WI38 (cell line): ENCODE measurements at regions not wholly inside any gene's neighbourhood (a gene's known extent, or its start where the extent isn't known, plus 50 kb on each side); places are given as distances from the start of the nearest gene placed in this dataset.

ENCODE experiments used
- H3K4me3 ChIP-seq: 2 replicates; pipeline ENCODE4 v1.5.1; 2011; ENCODE audit warnings: low read depth, mild to moderate bottlenecking, control low read depth, low read length
- CTCF ChIP-seq: IDR thresholded peaks from 2 replicates; pipeline ENCODE4 v1.5.1; 2012; ENCODE audit warnings: low read depth, mild to moderate bottlenecking, control low read depth, low read length

DNA sequence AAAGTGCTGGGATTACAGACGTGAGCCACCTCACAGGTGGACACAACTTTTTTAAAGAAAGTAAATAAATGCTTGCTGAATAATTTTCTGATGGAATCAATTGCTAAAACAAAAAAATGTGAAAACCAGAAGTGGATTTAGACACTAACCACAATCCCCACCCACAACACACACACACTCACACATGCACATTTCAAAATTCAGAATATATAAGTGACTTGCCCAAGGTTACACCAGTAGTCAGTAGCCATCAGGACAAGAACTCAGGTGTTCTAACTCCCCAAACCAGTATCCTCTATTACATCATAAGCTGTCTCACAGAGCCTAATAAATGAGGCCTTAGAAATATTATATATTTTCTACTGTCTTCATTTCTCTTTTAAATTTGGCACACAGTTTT, 1923.6 kb upstream of the PIK3C3 start:
- TF ChIP-seq CTCF = no peak
- H3K4me3 ChIP-seq = no peak overlapping the region

GRCh38 chr18:40019797-40020392, 1935.1 kb upstream of the PIK3C3 start:
- no peak overlapping the region for H3K4me3 ChIP-seq
- TF ChIP-seq CTCF = no peak

DNA sequence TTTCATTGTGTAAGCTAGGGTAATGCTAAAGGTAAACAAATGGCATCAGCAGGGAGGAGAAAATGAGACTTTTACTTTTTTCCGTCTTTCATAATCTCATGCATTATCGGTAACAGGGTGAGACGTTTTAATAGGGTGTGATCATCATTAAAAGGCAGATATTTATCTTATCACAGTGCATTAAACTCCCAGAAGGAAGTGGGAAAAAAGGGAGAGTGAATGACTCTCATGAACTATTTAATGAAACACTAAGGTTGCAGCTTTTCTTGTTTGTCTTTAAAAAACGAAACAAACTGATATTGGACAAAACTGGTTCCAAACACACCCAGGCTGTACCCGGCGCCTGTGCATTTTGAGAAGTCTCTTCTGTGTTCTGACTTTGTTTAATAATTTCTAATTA, 1936.8 kb upstream of the PIK3C3 start:
- H3K4me3 ChIP-seq = no peak overlapping the region
- no peak for TF ChIP-seq CTCF

DNA sequence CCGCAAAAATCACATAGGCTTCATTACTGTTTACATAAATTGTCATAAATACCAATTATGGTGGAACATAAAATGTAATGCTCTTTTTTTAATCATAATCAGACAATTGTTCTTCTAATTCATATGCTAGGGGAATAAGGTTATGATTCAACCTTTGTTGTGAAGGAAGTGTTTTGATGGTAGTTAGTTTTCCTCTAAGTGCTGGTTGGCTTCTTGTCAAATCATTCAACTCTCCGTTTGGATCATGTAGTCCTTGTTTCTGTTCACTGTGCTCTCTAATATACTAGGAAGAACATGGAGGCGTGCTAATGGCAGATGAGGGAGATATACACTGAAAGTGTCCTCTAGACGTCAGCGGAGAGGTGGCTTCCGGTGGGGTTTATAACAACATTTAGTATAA, 1938.0 kb upstream of the PIK3C3 start:
- TF ChIP-seq CTCF = no peak

DNA sequence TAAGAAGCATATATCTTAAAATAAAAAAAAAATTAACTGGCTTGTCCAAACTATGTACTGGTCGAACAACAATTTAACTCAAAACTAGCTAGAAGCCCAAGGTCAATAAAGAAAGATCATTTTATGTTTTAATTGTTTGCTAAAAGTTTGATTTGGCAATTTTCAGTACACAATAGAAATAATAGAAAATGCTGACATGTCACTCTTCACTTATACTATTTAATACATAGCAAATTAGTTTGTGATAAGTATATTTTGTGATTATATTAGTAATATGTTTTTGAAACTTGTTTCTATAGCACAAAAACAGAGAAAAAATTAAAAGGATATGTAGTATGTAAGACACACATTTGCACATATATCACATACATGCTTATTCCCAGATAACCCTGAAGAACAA, 1938.6 kb upstream of the PIK3C3 start:
- H3K4me3 ChIP-seq = no peak overlapping the region
- TF ChIP-seq CTCF = no peak

More for the DNA sequence above, 1938.0 kb upstream of the PIK3C3 start:
- H3K4me3 ChIP-seq = no peak overlapping the region

GRCh38 chr18:40013001-40013609, 1941.9 kb upstream of the PIK3C3 start:
- no peak for TF ChIP-seq CTCF
- no peak overlapping the region for H3K4me3 ChIP-seq

- TF ChIP-seq CTCF = no peak
- H3K4me3 ChIP-seq = no peak overlapping the region
Observed at GRCh38 chr18:40011201-40011600, 1943.8 kb upstream of the PIK3C3 start.
